Fibroblast of lung (primary cell): ENCODE measurements at regions not wholly inside any gene's neighbourhood (a gene's known extent, or its start where the extent isn't known, plus 50 kb on each side); places are given as distances from the start of the nearest gene placed in this dataset.
A peak's percentile ranks its signal among the peaks of the same experiment; 100 is the strongest.

Source experiments
- DNase-seq, 2 donors: peaks; one replicate each; pipeline versions ENCODE4 v3.0.0 to v3.0.0-alpha.2; 2010; ENCODE audit warnings: low read depth in 2 of 2
- H2AFZ ChIP-seq: 2 replicates; pipeline ENCODE4 v1.5.1; 2012; ENCODE audit warnings: low read length, control low read depth, inconsistent platforms
- H3K27ac ChIP-seq: 2 replicates; pipeline ENCODE4 v1.5.1; 2011; ENCODE audit warnings: low read length, control low read depth; ENCODE audit not compliant: insufficient read depth
- H3K27me3 ChIP-seq: 2 replicates; pipeline ENCODE4 v1.5.1; 2011; ENCODE audit warnings: mild to moderate bottlenecking, low read length; ENCODE audit not compliant: control insufficient read depth, insufficient read depth
- H3K36me3 ChIP-seq: 2 replicates; pipeline ENCODE4 v1.5.1; 2011; ENCODE audit warnings: low read length; ENCODE audit not compliant: control insufficient read depth, insufficient read depth
- H3K4me1 ChIP-seq: 2 replicates; pipeline ENCODE4 v1.5.1; 2011; ENCODE audit warnings: low read length; ENCODE audit not compliant: control insufficient read depth, insufficient read depth; ENCODE audit errors: extremely low read depth
- H3K4me2 ChIP-seq: 2 replicates; pipeline ENCODE4 v1.5.1; 2011; ENCODE audit warnings: low read length, control low read depth; ENCODE audit not compliant: insufficient read depth; ENCODE audit errors: extremely low read depth
- H3K4me3 ChIP-seq, 4 experiments: fragments of 200-600 bp in 1 of 4; sonication (generic) in 1 of 4; replicated peaks in 1 of 4; 2 replicates each; pipeline ENCODE4 v1.5.1; 2011 to 2016; ENCODE audit warnings: low read length in 4 of 4, low read depth in 3 of 4, mild to moderate bottlenecking in 3 of 4, control low read depth in 2 of 4, inconsistent platforms in 1 of 4, mixed read lengths in 1 of 4; ENCODE audit not compliant: insufficient read depth in 1 of 4; ENCODE audit errors: control extremely low read depth in 1 of 4
- H3K79me2 ChIP-seq: 2 replicates; pipeline ENCODE4 v1.5.1; 2012; ENCODE audit warnings: mild to moderate bottlenecking, low read length, inconsistent platforms; ENCODE audit not compliant: control insufficient read depth, insufficient read depth
- H3K9ac ChIP-seq: 2 replicates; pipeline ENCODE4 v1.5.1; 2011; ENCODE audit warnings: mild to moderate bottlenecking, low read length, control low read depth; ENCODE audit not compliant: insufficient read depth
- H3K9me3 ChIP-seq: 2 replicates; pipeline ENCODE4 v1.5.1; 2012; ENCODE audit warnings: low read depth, low read length; ENCODE audit not compliant: control insufficient read depth, insufficient read depth
- H4K20me1 ChIP-seq: 2 replicates; pipeline ENCODE4 v1.5.1; 2011; ENCODE audit warnings: low read length; ENCODE audit not compliant: control insufficient read depth, insufficient read depth; ENCODE audit errors: extremely low read depth
- CTCF ChIP-seq, 2 donors: IDR thresholded peaks in 1 of 2; conservative IDR thresholded peaks in 1 of 2; 1 replicate in 1 of 2; 2 replicates in 1 of 2; pipeline ENCODE4 v1.5.1; 2011 to 2012; ENCODE audit warnings: low read length in 2 of 2, control low read depth in 1 of 2, inconsistent platforms in 1 of 2, low read depth in 1 of 2, mild to moderate bottlenecking in 1 of 2
- EZH2 ChIP-seq: IDR thresholded peaks from 2 replicates; pipeline ENCODE4 v1.5.1; 2012; ENCODE audit warnings: low read length, control low read depth, mild to moderate bottlenecking; ENCODE audit errors: missing control alignments

DNA sequence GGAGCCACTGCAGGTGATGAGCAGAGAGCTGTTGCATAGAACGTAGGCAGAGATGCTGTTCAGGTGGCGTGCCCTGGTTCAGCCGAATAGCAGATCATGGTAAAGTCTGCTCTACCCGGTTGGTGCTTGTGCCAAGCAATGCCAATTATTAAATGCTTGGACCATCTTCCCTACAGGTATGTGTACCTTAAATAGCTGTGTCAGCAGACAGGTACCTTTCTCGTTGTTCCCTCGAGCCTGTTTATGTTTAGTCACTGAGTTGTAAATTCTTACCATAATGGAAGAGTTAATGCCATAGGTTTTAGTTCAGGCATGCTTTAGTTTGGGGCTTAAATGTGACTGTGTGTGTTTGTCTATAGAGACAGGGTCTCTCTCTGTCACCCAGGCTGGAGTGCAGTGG lies 112.5 kb upstream of the CPM start:
- no peak for TF ChIP-seq CTCF (conservative IDR thresholded peaks at IDR 0.05 in 1 of 2, IDR thresholded peaks at IDR 0.05 in 1 of 2; ENCODE audit: low read depth in 1 of 2, low read length in 2 of 2)
- TF ChIP-seq EZH2, result no peak
- no peaks in the 10 kb centered on the region for H3K79me2 ChIP-seq
- DNase-seq, result no peak
- no peak overlapping the region for H3K4me2 ChIP-seq
- H3K9me3 ChIP-seq, result no peaks in the 10 kb centered on the region
- no peak overlapping the region for H3K4me3 ChIP-seq
- no peaks in the 10 kb centered on the region for H3K4me1 ChIP-seq
- no peak overlapping the region for H3K27ac ChIP-seq
- no peak overlapping the region for H3K9ac ChIP-seq
- no peaks in the 10 kb centered on the region for H3K36me3 ChIP-seq
- H2AFZ ChIP-seq, result no peak overlapping the region
- no peaks in the 10 kb centered on the region for H3K27me3 ChIP-seq
- no peaks in the 10 kb centered on the region for H4K20me1 ChIP-seq

GRCh38 chr12:69046363-69046762 lies 113.4 kb upstream of the CPM start:
- H3K36me3 ChIP-seq, result no peaks in the 10 kb centered on the region
- no peak overlapping the region for H3K4me3 ChIP-seq

GRCh38 chr12:69046920-69047319 lies 113.9 kb upstream of the CPM start:
- no peak for TF ChIP-seq EZH2
- no peak for TF ChIP-seq CTCF (conservative IDR thresholded peaks at IDR 0.05 in 1 of 2, IDR thresholded peaks at IDR 0.05 in 1 of 2; ENCODE audit: low read depth in 1 of 2, low read length in 2 of 2)
- Histone ChIP-seq H3K27ac (no peak overlapping the region), H3K27me3 (no peaks in the 10 kb centered on the region), H3K4me3 (no peak overlapping the region), H3K9me3 (no peaks in the 10 kb centered on the region), H3K4me1 (no peaks in the 10 kb centered on the region), H3K36me3 (no peaks in the 10 kb centered on the region), H3K4me2 (no peak overlapping the region), H4K20me1 (no peaks in the 10 kb centered on the region), H3K79me2 (no peaks in the 10 kb centered on the region), H3K9ac (no peak overlapping the region), H2AFZ (no peak overlapping the region)
- no peak for DNase-seq

More at GRCh38 chr12:69046363-69046762, 113.4 kb upstream of the CPM start:
- H4K20me1 ChIP-seq, result no peaks in the 10 kb centered on the region
- peak in 1 of 2 donors; percentile 30 for DNase-seq
- H3K27ac ChIP-seq, result no peak overlapping the region
- no peaks in the 10 kb centered on the region for H3K9me3 ChIP-seq
- no peak overlapping the region for H2AFZ ChIP-seq
- H3K4me1 ChIP-seq, result no peaks in the 10 kb centered on the region
- no peak overlapping the region for H3K4me2 ChIP-seq
- no peak overlapping the region for H3K9ac ChIP-seq
- no peak for TF ChIP-seq EZH2
- no peak for TF ChIP-seq CTCF (conservative IDR thresholded peaks at IDR 0.05 in 1 of 2, IDR thresholded peaks at IDR 0.05 in 1 of 2; ENCODE audit: low read depth in 1 of 2, low read length in 2 of 2)
- no peaks in the 10 kb centered on the region for H3K27me3 ChIP-seq
- H3K79me2 ChIP-seq, result no peaks in the 10 kb centered on the region
